ENCODE measurements at regions not wholly inside any gene's neighbourhood (a gene's known extent, or its start where the extent isn't known, plus 50 kb on each side); places are given as distances from the start of the nearest gene placed in this dataset.

DNA sequence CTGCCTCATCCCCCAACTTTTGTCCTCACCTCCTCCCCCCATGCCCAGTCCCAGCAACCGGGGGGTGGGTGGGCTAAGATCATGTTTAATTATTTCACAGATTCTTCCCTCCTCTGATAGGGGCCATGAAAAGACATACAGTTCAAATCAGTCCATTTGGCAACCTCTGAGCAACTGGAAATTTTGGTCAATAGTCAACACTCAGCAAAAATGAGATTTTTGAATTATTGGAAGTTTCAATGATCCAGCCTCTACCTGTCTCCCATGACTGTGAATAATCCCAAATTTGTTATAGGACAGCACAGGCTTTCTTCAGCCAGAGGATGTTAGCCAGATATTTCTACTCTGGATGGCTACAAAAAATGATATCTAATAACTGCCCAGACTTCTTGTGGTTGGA is 549.9 kb downstream of the TNS1 start:
- TF ChIP-seq, protein P1, sequence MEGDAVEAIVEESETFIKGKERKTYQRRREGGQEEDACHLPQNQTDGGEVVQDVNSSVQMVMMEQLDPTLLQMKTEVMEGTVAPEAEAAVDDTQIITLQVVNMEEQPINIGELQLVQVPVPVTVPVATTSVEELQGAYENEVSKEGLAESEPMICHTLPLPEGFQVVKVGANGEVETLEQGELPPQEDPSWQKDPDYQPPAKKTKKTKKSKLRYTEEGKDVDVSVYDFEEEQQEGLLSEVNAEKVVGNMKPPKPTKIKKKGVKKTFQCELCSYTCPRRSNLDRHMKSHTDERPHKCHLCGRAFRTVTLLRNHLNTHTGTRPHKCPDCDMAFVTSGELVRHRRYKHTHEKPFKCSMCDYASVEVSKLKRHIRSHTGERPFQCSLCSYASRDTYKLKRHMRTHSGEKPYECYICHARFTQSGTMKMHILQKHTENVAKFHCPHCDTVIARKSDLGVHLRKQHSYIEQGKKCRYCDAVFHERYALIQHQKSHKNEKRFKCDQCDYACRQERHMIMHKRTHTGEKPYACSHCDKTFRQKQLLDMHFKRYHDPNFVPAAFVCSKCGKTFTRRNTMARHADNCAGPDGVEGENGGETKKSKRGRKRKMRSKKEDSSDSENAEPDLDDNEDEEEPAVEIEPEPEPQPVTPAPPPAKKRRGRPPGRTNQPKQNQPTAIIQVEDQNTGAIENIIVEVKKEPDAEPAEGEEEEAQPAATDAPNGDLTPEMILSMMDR (IDR thresholded peaks at IDR 0.05; ENCODE audit: borderline replicate concordance, extremely low read depth, low read length, poor library complexity, severe bottlenecking), result no peak
- no peak for TF ChIP-seq EZH2 (IDR thresholded peaks at IDR 0.05; ENCODE audit: borderline replicate concordance, low read depth, low read length, severe bottlenecking)
